ENCODE measurements at regions not wholly inside any gene's neighbourhood (a gene's known extent, or its start where the extent isn't known, plus 50 kb on each side); places are given as distances from the start of the nearest gene placed in this dataset.

- no peak for TF ChIP-seq CTCF (IDR thresholded peaks at IDR 0.05 in 8 of 11, conservative IDR thresholded peaks at IDR 0.05 in 3 of 11)
- no peak for TF ChIP-seq POLR2A (IDR thresholded peaks at IDR 0.05)
- no peak for TF ChIP-seq POLR2AphosphoS5 (IDR thresholded peaks at IDR 0.05)
Measured at GRCh38 chr20:4609511-4609910, 76.7 kb upstream of the PRNP start.
